Chondrocyte (in vitro differentiated cells): ENCODE measurements at regions not wholly inside any gene's neighbourhood (a gene's known extent, or its start where the extent isn't known, plus 50 kb on each side); places are given as distances from the start of the nearest gene placed in this dataset.
A peak's percentile ranks its signal among the peaks of the same experiment; 100 is the strongest.
"Not testable (repeated sequence)": the region's sequence is repeated elsewhere in the genome, so short reads cannot be mapped to it uniquely, and the experiment has no call there.

Source experiments
- DNase-seq: peaks from one replicate; pipeline ENCODE4 v3.0.0; 2021; ENCODE audit warnings: mixed read lengths, low spot score
- H3K27ac Mint-ChIP-seq: one replicate; pipeline ENCODE4 v1.8.0; 2021; ENCODE audit warnings: mild to moderate bottlenecking, moderate library complexity, mixed read lengths; ENCODE audit not compliant: unreplicated experiment
- H3K27me3 Mint-ChIP-seq: 2 replicates; pipeline ENCODE4 v1.8.0; 2021; ENCODE audit warnings: low read depth, mixed read lengths
- H3K36me3 Mint-ChIP-seq: 2 replicates; pipeline ENCODE4 v1.8.0; 2021; ENCODE audit warnings: low read depth, mixed read lengths
- H3K4me1 Mint-ChIP-seq: 2 replicates; pipeline ENCODE4 v1.8.0; 2021; ENCODE audit warnings: low read depth, mild to moderate bottlenecking, mixed read lengths
- H3K4me3 Mint-ChIP-seq: one replicate; pipeline ENCODE4 v1.8.0; 2021; ENCODE audit warnings: mild to moderate bottlenecking, moderate library complexity, mixed read lengths; ENCODE audit not compliant: unreplicated experiment
- H3K9me3 Mint-ChIP-seq: 2 replicates; pipeline ENCODE4 v1.8.0; 2021; ENCODE audit warnings: low read depth, mixed read lengths
- TF ChIP-seq, protein P1 (sequence below): fragments of 200-600 bp; sonication (generic); IDR thresholded peaks from 2 replicates; pipeline ENCODE4 v1.5.0; 2021; ENCODE audit warnings: antibody characterized with exemption, mild to moderate bottlenecking, moderate library complexity

- no peak overlapping the region for H3K27ac Mint-ChIP-seq
- H3K4me1 Mint-ChIP-seq: no peaks in the 10 kb centered on the region
- H3K27me3 Mint-ChIP-seq: no peaks in the 10 kb centered on the region
- TF ChIP-seq, protein P1, sequence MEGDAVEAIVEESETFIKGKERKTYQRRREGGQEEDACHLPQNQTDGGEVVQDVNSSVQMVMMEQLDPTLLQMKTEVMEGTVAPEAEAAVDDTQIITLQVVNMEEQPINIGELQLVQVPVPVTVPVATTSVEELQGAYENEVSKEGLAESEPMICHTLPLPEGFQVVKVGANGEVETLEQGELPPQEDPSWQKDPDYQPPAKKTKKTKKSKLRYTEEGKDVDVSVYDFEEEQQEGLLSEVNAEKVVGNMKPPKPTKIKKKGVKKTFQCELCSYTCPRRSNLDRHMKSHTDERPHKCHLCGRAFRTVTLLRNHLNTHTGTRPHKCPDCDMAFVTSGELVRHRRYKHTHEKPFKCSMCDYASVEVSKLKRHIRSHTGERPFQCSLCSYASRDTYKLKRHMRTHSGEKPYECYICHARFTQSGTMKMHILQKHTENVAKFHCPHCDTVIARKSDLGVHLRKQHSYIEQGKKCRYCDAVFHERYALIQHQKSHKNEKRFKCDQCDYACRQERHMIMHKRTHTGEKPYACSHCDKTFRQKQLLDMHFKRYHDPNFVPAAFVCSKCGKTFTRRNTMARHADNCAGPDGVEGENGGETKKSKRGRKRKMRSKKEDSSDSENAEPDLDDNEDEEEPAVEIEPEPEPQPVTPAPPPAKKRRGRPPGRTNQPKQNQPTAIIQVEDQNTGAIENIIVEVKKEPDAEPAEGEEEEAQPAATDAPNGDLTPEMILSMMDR: no peak
- DNase-seq: no peak
- H3K36me3 Mint-ChIP-seq: no peaks in the 10 kb centered on the region
- H3K4me3 Mint-ChIP-seq: no peak overlapping the region
- H3K9me3 Mint-ChIP-seq: peaks cover 11% of the 10 kb centered on the region
Measured at GRCh38 chr3:89912031-89912430, 804.6 kb downstream of the EPHA3 start.

- H3K27ac Mint-ChIP-seq: no peak overlapping the region
- TF ChIP-seq, protein P1: no peak
- peaks cover 11% of the 10 kb centered on the region for H3K4me1 Mint-ChIP-seq
- H3K4me3 Mint-ChIP-seq: no peak overlapping the region
- no peak for DNase-seq
- H3K27me3 Mint-ChIP-seq: no peaks in the 10 kb centered on the region
- peaks cover 2% of the 10 kb centered on the region for H3K36me3 Mint-ChIP-seq
- H3K9me3 Mint-ChIP-seq: peaks cover 6% of the 10 kb centered on the region
Measured at GRCh38 chr3:89923921-89924610, 816.6 kb downstream of the EPHA3 start.

- Mint-ChIP-seq H3K36me3 (peaks cover 2% of the 10 kb centered on the region), H3K27me3 (no peaks in the 10 kb centered on the region), H3K9me3 (peaks cover 5% of the 10 kb centered on the region), H3K4me1 (peaks cover 11% of the 10 kb centered on the region), H3K4me3 (no peak overlapping the region), H3K27ac (no peak overlapping the region)
- TF ChIP-seq, protein P1: no peak
- DNase-seq: no peak
Measured at GRCh38 chr3:89925976-89926375, 818.6 kb downstream of the EPHA3 start.

- Mint-ChIP-seq H3K27me3 (peaks cover 2% of the 10 kb centered on the region), H3K36me3 (no peaks in the 10 kb centered on the region), H3K9me3 (no peaks in the 10 kb centered on the region), H3K4me3 (no peak overlapping the region), H3K27ac (no peak overlapping the region), H3K4me1 (no peaks in the 10 kb centered on the region)
- TF ChIP-seq, protein P1: no peak
- DNase-seq: no peak
Measured at GRCh38 chr3:89932882-89933281, 825.5 kb downstream of the EPHA3 start.

DNA sequence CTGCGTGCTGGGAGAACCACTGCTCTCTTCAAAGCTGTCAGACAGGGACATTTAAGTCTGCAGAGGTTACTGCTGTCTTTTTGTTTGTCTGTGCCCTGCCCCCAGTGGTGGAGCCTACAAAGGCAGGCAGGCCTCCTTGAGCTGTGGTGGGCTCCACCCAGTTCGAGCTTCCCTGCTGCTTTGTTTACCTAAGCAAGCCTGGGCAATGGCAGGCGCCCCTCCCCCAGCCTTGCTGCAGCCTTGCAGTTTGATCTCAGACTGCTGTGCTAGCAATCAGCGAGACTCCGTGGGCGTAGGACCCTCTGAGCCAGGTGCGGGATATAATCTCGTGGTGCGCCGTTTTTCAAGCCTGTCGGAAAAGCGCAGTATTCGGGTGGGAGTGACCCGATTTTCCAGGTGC, 837.0 kb downstream of the EPHA3 start:
- not testable (repeated sequence) for H3K4me3 Mint-ChIP-seq, H3K27ac Mint-ChIP-seq, H3K27me3 Mint-ChIP-seq, DNase-seq, H3K36me3 Mint-ChIP-seq
- TF ChIP-seq, protein P1: peak; percentile 25
- Mint-ChIP-seq H3K9me3 (peaks cover 14% of the 10 kb centered on the region), H3K4me1 (peaks cover 15% of the 10 kb centered on the region)
